ENCODE measurements at regions not wholly inside any gene's neighbourhood (a gene's known extent, or its start where the extent isn't known, plus 50 kb on each side); places are given as distances from the start of the nearest gene placed in this dataset.

DNA sequence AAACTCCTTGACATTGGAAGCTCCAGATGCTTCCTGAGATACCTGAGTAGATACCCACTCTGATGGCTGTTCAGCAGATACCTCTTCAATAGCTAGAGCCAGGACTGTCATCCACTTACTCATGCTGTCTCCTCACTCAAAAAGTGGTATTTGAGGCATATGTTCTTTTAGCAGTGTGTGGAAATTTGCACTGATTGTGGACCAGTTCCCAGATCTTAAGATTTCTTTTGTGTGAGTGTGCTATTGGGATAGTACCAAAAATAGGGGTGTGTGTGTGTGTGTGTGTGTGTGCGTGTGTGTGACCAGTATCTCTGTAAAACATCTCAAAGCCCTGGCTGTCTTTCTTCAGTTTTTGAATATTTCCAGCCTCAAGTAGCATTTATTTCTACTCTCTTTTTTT is 108.3 kb downstream of the SLITRK5 start:
- 79% methylated on average over 1 of the region's 1 CpG for WGBS
- TF ChIP-seq POLR2AphosphoS5 (IDR thresholded peaks at IDR 0.05) (no peak), POLR2A (IDR thresholded peaks at IDR 0.05) (no peak)
- TF ChIP-seq, protein P1, sequence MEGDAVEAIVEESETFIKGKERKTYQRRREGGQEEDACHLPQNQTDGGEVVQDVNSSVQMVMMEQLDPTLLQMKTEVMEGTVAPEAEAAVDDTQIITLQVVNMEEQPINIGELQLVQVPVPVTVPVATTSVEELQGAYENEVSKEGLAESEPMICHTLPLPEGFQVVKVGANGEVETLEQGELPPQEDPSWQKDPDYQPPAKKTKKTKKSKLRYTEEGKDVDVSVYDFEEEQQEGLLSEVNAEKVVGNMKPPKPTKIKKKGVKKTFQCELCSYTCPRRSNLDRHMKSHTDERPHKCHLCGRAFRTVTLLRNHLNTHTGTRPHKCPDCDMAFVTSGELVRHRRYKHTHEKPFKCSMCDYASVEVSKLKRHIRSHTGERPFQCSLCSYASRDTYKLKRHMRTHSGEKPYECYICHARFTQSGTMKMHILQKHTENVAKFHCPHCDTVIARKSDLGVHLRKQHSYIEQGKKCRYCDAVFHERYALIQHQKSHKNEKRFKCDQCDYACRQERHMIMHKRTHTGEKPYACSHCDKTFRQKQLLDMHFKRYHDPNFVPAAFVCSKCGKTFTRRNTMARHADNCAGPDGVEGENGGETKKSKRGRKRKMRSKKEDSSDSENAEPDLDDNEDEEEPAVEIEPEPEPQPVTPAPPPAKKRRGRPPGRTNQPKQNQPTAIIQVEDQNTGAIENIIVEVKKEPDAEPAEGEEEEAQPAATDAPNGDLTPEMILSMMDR (IDR thresholded peaks at IDR 0.05), result no peak
- intact Hi-C loops (cut with DNase I), result no loop called here
- no peak for DNase-seq (ENCODE audit: low spot score)
- Histone ChIP-seq H3K27ac (no peak overlapping the region), H3K4me1 (replicated peaks) (no peaks in the 10 kb centered on the region), H3K36me3 (no peaks in the 10 kb centered on the region), H3K27me3 (replicated peaks; ENCODE audit: insufficient read depth) (no peaks in the 10 kb centered on the region), H3K9me3 (no peaks in the 10 kb centered on the region), H3K4me3 (no peak overlapping the region)

DNA sequence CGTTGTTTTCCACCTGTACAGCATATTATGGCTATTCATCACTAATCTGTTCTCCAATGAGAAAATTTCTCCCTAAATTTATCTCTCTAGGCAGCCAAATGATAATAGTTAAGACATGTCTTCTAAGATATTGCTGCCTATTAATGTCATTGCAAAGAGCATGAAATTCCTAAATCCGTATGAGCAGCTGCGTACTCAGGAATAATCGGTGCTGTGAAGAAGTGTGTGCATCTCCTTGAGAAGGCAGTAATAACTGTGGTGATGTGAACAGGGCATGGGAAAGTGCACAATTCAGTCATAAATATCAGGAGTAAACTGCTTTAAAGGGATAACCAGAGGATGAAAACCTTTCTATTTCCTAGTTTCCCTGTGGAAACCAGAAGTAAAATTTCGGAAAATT is 112.2 kb downstream of the SLITRK5 start:
- TF ChIP-seq, protein P1 (IDR thresholded peaks at IDR 0.05), result no peak
- TF ChIP-seq POLR2AphosphoS5 (IDR thresholded peaks at IDR 0.05) (no peak), POLR2A (IDR thresholded peaks at IDR 0.05) (no peak)
- Histone ChIP-seq H3K27ac (no peak overlapping the region), H3K9me3 (no peaks in the 10 kb centered on the region), H3K27me3 (replicated peaks; ENCODE audit: insufficient read depth) (no peaks in the 10 kb centered on the region), H3K4me1 (replicated peaks) (no peaks in the 10 kb centered on the region), H3K36me3 (no peaks in the 10 kb centered on the region), H3K4me3 (no peak overlapping the region)
- WGBS, result 89% methylated on average over 5 of the region's 5 CpGs
- DNase-seq (ENCODE audit: low spot score), result no peak
- intact Hi-C loops (cut with DNase I), result no loop called here

DNA sequence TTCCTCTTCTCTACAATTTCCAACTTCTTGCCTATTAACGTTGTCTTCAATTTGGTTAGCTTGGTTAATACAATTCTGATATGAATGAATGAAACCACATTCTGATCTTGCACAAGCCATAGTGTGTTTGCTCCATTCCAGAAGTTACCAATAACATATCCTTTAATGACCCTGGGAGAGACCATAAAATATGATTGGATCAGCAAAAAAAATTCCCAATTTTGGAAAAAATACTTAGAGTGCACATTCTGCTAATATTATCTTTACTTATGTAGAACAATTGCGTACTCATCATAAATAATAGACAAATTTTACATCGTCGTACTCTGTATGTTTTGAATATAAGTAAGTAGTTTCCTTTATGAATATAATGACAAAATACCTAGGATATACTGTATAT is 117.2 kb downstream of the SLITRK5 start:
- DNase-seq (ENCODE audit: low spot score), result no peak
- H3K27me3 ChIP-seq (replicated peaks; ENCODE audit: insufficient read depth), result no peaks in the 10 kb centered on the region
- intact Hi-C loops (cut with DNase I), result no loop called here
- no peak overlapping the region for H3K4me3 ChIP-seq
- H3K4me1 ChIP-seq (replicated peaks), result no peaks in the 10 kb centered on the region
- H3K9me3 ChIP-seq, result no peaks in the 10 kb centered on the region
- TF ChIP-seq POLR2AphosphoS5 (IDR thresholded peaks at IDR 0.05), result no peak
- no peak for TF ChIP-seq POLR2A (IDR thresholded peaks at IDR 0.05)
- TF ChIP-seq, protein P1 (IDR thresholded peaks at IDR 0.05), result no peak
- H3K36me3 ChIP-seq, result no peaks in the 10 kb centered on the region
- no peak overlapping the region for H3K27ac ChIP-seq
- WGBS, result 83% methylated on average over 4 of the region's 4 CpGs

DNA sequence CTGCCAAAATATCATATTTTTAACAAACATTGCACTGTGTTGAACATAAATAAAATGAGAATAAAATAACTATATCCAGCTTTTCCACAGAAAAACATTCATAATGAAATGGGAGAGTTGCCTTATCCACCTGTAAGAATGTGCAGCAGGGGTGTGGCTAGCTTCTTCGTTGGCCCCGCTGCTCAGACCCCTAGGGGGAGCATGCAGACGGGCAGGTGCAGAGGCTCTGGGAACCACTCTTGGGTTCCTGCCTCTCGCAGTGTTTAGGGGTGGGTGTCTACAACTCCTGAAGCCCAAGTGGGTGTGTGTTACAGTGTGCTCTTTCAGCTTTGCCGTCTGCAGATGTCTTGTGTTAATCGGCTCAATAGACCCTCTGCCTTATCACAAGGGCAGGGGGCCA is 121.7 kb downstream of the SLITRK5 start:
- Histone ChIP-seq H3K4me3 (no peak overlapping the region), H3K27ac (no peak overlapping the region), H3K9me3 (no peaks in the 10 kb centered on the region), H3K36me3 (no peaks in the 10 kb centered on the region), H3K27me3 (replicated peaks; ENCODE audit: insufficient read depth) (no peaks in the 10 kb centered on the region), H3K4me1 (replicated peaks) (no peaks in the 10 kb centered on the region)
- 62% methylated on average over 6 of the region's 6 CpGs for WGBS
- intact Hi-C loops (cut with DNase I), result no loop called here
- DNase-seq (ENCODE audit: low spot score), result no peak
- TF ChIP-seq POLR2AphosphoS5 (IDR thresholded peaks at IDR 0.05), result no peak
- TF ChIP-seq POLR2A (IDR thresholded peaks at IDR 0.05), result no peak
- TF ChIP-seq, protein P1 (IDR thresholded peaks at IDR 0.05), result no peak

DNA sequence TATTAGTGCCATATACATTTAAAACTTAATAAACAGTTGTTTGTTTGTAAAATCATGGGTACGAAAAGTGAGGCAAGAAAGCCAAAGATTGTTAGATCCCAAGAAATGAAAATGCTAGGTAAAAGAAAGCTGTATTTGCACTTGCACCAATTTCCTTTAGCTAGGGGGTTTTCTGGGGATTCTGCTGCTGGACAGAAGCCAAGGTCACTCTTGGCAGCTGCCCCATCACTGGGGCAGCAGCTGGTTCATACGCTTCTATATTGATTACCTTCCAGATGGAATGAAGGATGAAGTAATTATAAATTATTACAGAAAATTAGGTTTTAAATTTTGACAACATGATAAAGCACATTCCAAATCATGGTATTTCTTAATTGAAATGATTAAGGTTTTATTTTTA is 127.4 kb downstream of the SLITRK5 start:
- H3K4me1 ChIP-seq (replicated peaks), result no peaks in the 10 kb centered on the region
- TF ChIP-seq, protein P1 (IDR thresholded peaks at IDR 0.05), result no peak
- no peak for TF ChIP-seq POLR2A (IDR thresholded peaks at IDR 0.05)
- no peaks in the 10 kb centered on the region for H3K36me3 ChIP-seq
- 63% methylated on average over 2 of the region's 2 CpGs for WGBS
- no peak overlapping the region for H3K27ac ChIP-seq
- H3K27me3 ChIP-seq (replicated peaks; ENCODE audit: insufficient read depth), result no peaks in the 10 kb centered on the region
- DNase-seq (ENCODE audit: low spot score), result no peak
- H3K9me3 ChIP-seq, result no peaks in the 10 kb centered on the region
- intact Hi-C loops (cut with DNase I), result no loop called here
- H3K4me3 ChIP-seq, result no peak overlapping the region

Data from prostate gland (tissue), 2 donors.